SHP77 treated with DMSO at 0.1 percent for 48 hours (cell line): ENCODE measurements at regions not wholly inside any gene's neighbourhood (a gene's known extent, or its start where the extent isn't known, plus 50 kb on each side); places are given as distances from the start of the nearest gene placed in this dataset.

Source experiments
- DNase-seq: peaks from one replicate; lab custom pipeline; 2025; lab: John Stamatoyannopoulos, UW

DNA sequence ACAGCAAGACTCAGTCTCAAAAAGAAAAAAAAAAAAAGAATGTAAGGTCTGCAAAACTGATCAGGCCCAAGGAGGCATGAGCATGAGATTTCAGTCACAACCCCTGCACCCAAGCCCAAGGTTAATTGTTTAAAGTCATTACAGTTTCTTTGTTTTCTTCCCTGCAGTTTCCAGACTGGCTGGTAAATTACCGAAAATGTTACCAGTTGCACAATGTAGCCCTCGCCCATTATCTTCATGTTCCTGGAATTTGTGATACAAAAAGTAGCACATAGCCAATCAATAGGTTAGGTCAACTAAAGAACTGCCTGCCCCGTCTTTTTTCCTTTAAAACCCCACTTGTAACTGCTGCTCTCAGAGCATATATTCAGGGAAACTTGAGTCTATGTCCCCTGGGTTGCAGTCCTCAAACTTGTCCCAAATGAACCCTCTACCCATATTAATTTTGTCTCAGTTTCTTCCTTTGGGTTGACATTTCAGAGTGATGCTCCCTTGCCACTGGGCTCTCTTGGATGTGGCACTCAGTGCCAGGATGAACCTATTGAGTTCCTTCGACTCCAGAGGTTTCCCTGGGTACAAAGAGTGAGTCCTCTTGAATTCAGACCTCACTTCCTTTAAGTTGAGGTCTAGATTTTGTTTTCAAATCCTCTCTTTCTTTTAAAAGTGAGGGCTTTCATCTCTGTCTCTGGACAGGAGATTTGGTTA, 216.2 kb upstream of the HS6ST1 start:
- DNase-seq: no peak

DNA sequence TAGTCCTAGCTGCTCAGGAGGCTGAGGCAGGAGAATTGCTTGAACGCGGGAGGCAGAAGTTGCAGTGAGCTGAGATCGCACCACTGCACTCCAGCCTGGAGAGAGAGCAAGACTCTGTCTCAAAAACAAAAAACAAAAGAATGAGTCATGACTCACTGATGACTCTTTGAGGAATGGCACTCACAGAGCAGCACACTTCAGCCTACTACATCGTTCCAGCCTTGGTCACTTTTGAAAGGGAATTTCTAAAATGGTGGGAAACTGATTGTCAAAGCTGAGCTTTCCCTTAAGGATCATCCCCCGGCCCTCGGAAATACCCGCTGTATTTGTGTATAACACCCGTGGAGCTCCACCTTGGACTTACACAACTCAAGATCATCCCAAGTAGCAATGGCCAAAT, 217.3 kb upstream of the HS6ST1 start:
- no peak for DNase-seq

DNA sequence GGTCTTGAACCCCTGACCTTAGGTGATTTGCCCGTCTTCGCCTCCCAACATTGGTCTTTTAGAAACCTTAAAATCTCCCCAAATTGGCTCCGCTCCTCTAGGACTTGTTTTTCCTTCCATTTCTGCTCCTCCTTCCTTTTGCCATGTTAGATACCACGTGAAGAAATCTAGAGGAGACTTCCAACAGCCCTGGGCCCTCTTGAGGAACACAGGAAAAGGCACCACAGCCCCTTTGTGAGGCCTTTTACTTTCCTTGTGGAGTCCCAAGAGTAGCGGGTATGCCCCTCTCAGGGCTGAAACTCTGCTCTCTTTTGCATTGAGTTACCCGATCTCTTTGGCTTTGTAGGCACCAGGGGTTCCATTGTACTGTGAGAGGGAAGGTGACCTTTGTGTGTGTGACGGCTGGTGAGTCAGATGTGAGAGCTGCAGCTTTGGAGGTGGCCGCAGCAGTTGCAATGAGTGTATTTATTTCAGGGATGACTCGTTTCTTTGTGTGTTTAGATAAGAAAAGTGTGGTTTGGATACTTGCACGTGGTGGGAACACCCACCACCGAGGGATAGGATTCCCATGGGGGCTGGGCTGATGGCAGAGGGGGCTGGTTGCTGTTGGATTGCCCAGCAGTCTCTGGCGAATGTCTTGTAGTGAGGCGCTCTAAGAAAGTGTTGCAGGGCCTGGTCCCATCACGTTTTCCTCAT, 218.4 kb upstream of the HS6ST1 start:
- no peak for DNase-seq

DNA sequence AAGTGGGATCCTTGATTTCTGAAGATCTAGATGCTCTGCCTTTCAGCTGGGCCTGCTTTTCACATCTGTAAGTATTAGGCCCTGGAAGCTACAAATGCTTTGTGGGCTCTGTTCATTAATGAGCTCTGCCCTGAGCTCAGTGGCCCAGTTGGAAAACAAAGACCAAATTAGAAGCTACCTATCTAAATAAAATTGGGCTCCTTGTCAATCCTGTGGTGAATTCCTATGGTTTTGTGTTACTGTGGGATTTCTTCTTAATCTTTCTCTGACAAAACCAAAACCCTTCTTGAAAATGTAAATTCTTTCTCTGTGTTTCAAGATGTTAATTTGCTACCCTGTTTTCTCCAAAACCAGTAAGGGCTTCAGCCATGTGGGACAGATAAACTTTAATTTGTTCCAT, 219.0 kb upstream of the HS6ST1 start:
- no peak for DNase-seq

DNA sequence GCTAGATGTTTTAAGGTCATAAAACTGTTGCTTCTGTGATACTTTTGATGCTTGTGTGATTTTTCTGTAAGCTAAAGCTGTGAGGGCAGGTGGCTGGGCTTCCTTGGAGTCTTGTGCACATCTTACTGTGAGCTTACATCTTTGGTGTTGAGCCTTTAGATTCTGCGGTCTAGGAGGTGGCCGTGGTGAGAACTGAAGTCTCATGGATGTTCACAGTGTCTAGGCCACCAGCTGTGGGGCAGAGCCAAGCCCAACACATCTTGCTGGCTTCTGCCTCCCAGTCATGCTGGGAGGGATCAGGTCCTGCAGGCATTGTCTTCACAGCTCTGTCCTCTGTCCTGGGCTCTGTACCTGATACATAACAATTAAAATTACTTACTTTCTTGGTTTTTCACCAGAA, 219.7 kb upstream of the HS6ST1 start:
- no peak for DNase-seq

DNA sequence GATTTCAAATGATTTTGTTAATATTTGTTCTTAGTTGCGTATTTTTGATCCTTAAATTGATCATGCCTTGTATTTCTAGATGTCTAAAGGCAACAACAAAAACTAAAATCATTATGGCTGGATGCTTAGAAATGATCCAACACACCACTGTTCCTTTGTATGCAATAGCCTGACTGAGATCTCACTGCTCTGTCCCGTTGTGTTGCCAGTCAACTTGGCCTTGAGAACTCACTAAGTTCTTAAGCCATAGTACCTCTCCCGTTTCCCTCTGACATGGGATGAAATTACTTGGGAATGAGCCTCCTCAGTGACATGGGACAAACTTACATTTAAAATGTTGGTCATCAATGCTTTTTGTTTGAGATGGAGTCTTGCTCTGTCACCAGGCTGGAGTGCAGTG, 222.0 kb upstream of the HS6ST1 start:
- DNase-seq: no peak

DNA sequence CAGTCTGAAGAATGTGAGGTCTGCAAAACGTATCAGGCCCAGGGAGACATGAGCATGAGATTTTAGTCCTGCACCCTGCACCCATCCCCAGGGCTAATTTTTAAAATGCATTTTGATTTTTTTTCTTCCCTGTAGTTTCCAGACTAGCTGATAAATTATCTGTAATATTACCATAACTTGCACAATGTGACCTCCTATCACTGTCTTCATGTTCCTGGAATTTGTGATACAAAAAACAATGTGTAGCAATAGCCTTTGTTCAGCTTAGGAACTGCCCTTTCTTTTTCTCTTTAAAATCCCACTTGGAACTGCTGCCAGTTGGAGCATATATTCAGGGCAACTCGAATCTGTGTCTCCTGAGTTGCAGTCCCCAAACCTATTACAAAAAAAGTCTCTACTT, 222.8 kb upstream of the HS6ST1 start:
- no peak for DNase-seq

DNA sequence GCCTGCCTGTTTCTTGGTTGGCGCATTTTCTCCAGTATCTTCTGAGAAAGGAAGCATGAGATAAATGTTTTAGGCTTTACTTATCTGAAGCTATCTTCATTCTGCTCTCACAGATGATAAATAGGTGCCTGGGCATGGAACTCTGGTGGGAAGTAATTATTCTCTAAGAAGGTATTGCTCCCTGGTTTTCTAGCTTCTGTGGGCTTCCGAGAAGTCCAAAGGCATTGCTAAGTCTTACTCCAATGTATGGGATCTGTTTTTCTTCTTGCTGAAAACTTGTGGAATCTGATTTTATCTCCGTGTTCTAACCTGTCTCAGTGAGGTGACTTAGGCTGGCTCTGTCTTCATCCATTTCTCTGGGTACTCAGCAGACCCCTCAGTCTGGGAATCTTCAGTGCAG, 224.4 kb upstream of the HS6ST1 start:
- DNase-seq: no peak

DNA sequence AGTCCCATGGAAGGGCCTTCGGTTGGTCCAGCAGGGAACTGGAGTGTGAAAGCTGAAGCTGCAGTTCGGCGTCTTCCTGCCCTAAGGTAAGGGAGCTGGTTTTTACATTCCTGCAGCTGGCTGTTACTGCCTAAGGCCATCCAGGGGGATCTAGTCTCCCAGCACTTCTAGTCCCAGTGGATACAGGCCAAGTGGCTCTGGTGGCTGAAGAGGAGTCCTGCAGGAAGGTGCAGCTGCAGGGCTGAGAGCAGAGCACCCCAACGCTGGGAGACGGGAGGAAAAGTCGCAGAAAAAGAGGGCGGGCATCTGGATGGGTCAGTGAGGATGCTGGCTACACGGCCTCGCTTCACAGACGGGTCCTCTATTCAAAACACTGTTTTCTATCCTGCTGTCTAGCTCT, 225.0 kb upstream of the HS6ST1 start:
- no peak for DNase-seq

DNA sequence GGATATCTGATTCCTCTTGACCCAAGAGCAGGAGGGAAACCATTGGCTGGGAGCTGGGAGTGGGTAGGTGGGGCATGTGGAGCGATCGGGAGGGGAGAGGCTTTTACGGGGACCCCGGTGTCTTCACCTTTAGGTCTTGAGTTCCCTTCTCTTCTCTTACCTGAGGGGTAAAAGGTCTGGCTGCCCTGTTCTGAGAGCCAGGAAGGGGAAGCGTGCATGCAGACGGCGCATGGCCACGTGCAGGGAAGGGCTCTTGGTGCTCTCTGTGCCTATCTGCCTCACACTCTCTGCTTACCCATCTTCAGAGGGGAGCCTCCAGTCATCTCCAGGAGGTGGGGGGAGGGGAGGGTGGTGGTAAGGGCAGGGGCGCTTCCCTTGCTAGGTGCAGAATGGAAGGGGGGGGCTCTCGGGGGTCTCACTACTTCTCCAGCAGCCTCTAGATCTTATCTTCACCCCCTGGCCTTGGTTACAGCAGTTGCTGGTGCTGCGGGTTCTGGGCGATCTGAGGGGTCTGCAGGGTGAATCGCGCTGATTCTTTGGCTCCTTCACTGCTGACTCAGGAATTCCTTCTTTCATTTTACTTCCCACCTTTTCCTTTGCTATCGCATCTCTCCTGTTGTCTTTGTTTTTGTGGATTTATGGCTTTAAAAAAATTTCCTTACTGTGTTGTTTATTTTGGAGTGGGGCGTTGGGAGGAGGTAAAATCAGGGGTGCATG, 225.8 kb upstream of the HS6ST1 start:
- DNase-seq: no peak

DNA sequence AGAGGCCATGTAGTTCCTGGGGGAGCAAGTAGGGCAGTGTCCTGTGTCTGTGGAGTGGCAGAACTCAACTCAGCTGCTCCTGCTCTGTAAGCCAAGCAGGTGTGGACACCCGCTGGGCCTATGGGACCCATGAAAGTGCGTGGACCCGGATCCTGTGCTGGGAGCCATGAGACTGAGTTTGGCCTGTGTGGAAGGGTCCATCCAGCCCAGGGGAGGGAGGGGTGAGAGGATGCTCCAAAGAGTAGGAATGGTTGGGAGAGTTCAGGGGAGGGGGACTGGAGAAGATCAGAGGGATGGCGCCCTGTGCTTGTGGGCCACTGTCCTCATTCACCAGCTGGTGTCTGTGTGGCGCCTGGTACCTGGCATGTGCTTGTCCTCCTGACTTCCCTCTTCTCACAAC, 226.4 kb upstream of the HS6ST1 start:
- no peak for DNase-seq

DNA sequence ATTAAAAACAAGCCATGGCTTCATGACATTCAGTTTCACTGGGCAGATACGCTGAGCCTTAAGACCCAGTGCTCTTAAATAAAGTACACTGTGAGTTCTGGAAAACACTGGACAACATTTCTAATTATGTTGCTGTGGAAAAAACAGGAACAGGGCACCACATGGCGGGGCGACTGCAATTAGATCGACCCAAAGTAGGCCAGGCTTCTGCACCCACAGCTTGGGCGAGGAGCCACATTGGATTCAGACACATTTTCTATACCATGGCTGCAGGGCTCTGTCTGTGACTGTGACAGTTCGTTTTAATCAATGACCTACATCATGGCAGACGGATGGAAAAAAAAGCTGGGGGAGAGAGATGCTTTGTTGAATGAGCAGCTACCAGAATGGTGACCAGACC, 227.2 kb upstream of the HS6ST1 start:
- DNase-seq: no peak

DNA sequence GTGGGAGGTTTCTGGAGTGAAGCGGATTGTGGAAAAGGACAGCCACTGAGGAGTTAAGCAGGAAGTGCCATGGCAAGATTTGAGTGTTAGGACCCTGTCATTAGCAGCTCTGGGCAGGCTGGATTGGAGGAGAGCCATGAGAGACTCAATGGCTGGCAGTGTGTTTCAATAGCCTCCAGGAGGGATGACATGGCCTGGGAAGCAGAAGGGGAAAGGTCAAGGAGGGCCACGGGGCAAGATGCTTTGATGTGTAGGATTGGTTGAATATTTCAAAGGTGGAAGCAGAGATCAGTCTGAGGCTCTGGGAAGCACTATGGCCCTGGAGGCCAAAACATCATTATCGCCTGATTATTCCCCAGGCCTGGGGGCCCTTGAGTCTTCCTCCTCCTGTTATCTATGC, 229.0 kb upstream of the HS6ST1 start:
- DNase-seq: no peak

DNA sequence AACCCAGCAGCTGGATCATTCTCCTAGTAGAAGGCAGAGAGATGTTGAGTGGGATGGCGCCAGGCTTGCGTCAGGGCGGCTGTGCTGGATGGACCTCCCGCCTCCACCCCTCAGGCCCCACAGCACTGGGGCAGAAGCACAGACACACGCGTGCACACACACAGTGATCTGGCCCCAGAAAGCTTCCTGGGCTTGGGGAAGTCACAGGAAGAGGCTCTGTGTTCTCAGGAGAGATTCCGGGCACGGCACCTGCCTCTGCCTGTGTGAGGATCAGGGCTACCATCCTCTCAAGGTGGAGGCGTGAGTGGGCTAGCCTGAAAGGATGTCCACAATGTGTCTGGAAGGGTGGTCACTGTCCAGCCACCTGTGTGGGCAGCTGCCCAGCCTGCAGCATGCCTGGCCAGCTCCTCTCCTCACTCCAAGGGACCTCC, 229.8 kb upstream of the HS6ST1 start:
- no peak for DNase-seq

DNA sequence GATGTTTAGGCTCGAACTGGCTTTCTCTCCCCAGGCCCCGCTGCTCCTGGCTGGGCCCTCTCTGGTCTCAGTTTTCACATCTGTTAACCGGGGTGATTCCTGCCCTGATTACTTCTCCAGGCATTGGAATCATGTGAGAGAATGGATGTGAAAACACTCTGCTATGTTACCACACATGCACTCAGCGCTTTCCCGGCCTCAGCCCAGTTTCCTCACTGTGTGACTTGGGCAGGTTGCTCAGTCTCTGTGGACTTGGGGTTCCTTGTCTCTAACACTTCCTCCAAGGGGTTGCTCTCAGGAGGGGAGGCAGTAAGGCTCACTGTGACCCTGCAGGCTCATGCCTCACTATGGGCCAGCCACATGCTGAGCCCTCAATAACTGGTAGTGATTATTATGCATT, 230.4 kb upstream of the HS6ST1 start:
- DNase-seq: no peak

DNA sequence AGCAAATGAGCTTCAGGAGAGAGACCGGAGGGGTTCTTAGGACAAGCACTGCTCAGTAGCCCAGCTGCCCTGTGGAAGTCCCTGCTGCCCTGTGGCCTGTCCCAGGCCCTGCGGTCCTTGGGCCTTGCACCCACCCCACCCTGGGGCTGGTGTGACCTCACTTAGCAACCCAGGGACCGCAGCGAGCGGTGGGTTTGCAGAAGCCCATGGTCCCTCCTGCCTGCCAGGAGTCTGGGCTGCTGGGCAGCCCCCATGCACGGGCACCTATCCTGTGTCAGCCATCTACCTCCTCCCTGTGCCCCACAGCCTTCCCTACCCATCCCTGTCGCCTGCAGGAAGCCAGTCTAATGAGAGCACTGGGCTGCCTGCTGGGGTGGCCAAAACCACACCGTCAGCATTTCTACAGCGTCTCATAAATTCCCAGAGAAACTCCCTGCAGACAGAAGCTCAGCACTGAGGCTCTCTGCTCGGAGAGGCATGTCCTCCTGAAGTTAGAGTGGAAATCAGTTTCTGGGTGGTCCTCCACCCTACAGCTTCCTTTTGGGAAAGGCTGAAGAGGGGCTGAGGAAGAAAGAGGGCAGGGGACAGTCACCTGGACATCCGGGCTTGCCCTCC, 231.1 kb upstream of the HS6ST1 start:
- no peak for DNase-seq

DNA sequence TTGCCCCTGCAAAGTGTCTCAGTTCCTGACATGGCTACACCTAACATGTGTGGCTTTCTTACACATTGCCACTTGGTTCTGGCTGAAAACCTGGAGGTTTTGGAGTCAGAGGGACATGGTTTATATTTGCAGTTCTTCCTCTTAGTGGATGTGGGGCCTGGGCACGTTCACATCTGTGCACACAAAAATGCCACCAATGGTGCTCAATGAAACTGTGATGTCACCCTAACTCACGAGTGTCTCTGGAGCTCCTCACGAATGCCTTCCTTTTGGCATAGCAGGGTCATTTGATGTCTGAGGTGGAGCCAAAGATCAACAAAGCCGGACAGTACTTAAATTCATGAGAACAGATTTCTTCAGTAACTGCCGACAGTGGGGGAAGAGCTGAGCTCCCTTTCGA, 231.7 kb upstream of the HS6ST1 start:
- no peak for DNase-seq

DNA sequence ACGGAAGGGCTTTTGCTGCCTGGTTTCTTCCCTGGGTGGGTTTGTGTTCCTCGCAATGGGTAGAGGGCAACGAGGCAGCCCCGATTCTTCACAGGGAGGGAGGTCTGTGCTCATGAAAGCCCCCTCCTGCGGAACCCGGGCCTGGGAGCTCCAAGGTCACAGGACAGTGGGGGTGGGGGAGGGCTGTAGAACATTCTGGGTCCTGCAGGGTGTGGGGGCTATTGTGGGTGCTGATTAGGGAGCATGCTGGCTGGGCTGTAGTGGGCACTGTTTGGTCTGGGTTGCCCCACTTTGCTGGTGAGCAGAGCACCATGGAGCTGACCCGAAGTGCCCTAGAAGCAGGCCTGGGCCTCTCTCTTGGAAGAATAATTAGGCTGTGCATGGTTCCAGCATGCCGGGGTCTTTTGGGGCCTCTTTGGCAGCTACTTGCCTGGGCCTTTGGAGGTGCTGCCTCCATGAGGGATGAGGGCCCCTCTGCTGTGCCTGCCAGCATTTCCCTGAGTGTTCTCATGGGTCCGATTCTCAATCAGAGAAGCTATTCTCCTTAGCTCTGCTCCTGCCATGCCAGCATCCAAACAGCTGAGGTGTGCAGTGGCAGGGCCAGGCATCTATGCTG, 232.2 kb upstream of the HS6ST1 start:
- DNase-seq: no peak

DNA sequence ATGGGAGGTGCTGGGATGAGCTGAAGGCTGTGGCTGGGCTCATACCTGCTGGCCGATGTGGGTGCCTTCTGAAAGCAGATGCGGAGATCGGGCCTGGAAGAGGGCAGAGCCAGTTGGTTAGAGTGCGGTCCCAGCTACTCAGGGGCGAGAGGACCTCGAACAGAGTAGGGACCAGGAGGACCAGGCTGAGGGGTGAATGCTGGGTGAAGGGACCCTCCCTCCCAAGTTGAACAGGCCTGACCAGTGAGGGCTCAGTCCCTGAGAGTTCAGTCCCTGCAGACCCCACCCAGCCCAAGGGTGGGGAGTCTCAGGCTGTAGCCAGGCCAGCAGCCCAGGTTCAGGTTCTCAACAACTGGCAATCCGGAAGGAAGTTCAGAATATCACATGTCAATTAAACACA, 232.8 kb upstream of the HS6ST1 start:
- DNase-seq: no peak

DNA sequence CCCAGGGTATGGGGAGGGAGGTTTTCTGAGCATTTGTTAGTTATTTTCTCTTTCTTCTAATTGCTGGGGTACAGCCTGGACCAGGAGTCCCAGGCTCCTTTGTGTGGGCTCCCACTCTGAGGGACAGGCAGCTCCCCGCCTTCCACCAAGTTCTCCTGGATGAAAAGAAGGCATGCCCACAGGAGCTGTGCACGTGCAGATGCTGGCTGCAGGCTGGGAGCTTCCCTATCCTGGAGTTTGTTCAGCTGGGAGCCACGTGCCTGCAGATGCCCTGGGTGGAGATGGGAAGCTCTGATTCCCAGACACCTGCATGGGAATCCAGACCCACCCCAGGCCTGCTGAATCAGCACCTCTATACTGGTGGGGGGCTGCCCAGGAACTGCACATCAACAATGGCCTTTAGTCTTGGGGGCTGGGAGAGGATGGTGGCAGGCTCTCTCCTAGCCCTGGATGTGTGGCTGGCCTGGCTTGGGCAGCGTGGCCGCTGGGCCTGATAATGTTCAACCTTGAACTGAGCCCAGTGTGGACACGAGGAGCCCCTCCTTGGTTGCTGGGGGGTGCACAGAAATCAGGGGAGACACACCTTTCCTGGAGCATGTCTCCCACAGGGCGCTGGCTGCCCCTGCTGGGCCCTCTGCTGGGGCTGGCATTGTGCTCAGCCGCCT, 233.6 kb upstream of the HS6ST1 start:
- no peak for DNase-seq

DNA sequence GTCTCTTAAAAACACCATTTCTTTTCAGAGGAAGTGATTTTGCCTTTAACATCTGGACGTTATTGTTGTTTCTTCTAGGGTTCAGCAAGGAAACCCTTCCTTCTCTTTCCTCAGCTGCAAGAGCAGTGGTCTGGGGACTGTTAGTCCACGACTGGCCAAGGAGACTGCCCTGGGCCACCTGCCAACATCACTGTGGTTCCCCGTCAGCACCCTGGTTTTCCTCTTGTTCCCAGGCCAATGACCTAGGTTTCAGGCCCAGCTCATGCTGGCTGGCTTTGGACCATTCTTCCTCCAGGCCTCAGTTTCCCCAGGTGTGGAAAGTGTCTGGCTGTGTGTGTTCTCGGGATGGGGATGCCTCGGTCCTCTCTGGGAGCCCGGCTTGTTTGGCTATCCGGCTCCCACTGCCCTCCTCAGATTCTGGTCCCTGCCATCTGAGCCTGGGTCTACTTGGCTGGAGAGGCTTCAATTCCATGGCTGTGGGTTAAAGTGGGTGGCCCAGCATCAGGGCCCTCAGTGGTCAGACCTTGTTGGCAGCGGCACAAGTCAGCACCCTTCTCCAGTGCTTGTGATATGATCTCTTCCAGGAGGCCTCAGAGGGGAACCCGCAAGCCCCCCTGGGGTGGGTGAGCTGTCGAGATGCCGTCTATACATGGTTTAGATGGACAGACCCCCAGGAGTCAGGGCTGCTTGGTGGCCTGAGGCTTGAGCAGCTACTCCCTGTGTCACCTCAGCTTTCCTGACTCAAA, 234.3 kb upstream of the HS6ST1 start:
- DNase-seq: no peak
